GM12878 (cell line): ENCODE measurements at regions not wholly inside any gene's neighbourhood (a gene's known extent, or its start where the extent isn't known, plus 50 kb on each side); places are given as distances from the start of the nearest gene placed in this dataset.

ENCODE experiments used
- ATAC-seq: fragments of 200-7000 bp; cut with Tn5 transposase; 3 replicates; pipeline ENCODE4 v1.9.1; 2020; ENCODE audit warnings: mild to moderate bottlenecking, moderate library complexity
- BruUV-seq: library from RNA; stranded (reverse); fragments of 400-500 nt; replicated peaks from 2 replicates; lab custom pipeline; 2021; lab: Mats Ljungman, UMichigan
- CTCF ChIA-PET: fragments of 300-600 bp; sonication (Branson Sonifier 250); formaldehyde crosslinking; extraction: SDS; loops from one replicate; lab custom pipeline; 2021; ENCODE audit warnings: inconsistent platforms; lab: Yijun Ruan, JAX
- POLR2A ChIA-PET: fragments of 350-600 bp; formaldehyde crosslinking; extraction: SDS; loops from one replicate; lab custom pipeline; 2021; ENCODE audit warnings: inconsistent platforms; lab: Charles Lee
- RAD21 ChIA-PET: fragments of 300-600 bp; sonication (Branson Sonifier 250); formaldehyde crosslinking; loops from one replicate; lab custom pipeline; 2023; ENCODE audit warnings: antibody characterized with exemption; ENCODE audit not compliant: unreplicated experiment; lab: Charles Lee
- SMC1A ChIA-PET: fragments of 300-600 bp; sonication (Branson Sonifier 250); formaldehyde crosslinking; loops from one replicate; lab custom pipeline; 2023; ENCODE audit not compliant: unreplicated experiment, uncharacterized antibody; lab: Charles Lee
- DNase-seq: peaks from one replicate; pipeline ENCODE4 v3.0.0-alpha.2; 2011; ENCODE audit warnings: low read depth, low spot score
- FAIRE-seq: peaks from 3 replicates; lab custom pipeline; 2011; peaks lifted over from hg19 to GRCh38; lab: Jason Lieb, UNC
- H2AFZ ChIP-seq: 2 replicates; pipeline ENCODE4 v1.6.0; 2011; ENCODE audit warnings: low read depth, low read length, control low read depth; ENCODE audit not compliant: control insufficient read depth
- H3K27ac ChIP-seq: 2 replicates; pipeline ENCODE4 v1.5.1; 2011; ENCODE audit warnings: control low read depth; ENCODE audit not compliant: control insufficient read depth, insufficient read depth
- H3K27me3 ChIP-seq, 2 experiments: replicated peaks in 1 of 2; 2 replicates each; pipeline versions ENCODE4 v1.6.0 to v1.6.1; 2011; ENCODE audit warnings: low read length in 1 of 2; ENCODE audit not compliant: control insufficient read depth in 2 of 2, insufficient read depth in 2 of 2
- H3K36me3 ChIP-seq, 2 experiments: 2 replicates each; pipeline ENCODE4 v1.5.1; 2011; ENCODE audit warnings: low read length in 1 of 2; ENCODE audit not compliant: control insufficient read depth in 2 of 2, insufficient read depth in 2 of 2
- H3K4me1 ChIP-seq: 2 replicates; pipeline ENCODE4 v1.6.1; 2011; ENCODE audit warnings: mild to moderate bottlenecking, low read length, moderate library complexity, mixed read lengths; ENCODE audit not compliant: control insufficient read depth, insufficient read depth
- H3K4me2 ChIP-seq: 2 replicates; pipeline ENCODE4 v1.6.0; 2011; ENCODE audit warnings: control low read depth; ENCODE audit not compliant: control insufficient read depth, insufficient read depth
- H3K4me3 ChIP-seq: fragments of 200-600 bp; sonication (generic); 2 replicates; pipeline ENCODE4 v1.5.1; 2016
- H3K79me2 ChIP-seq: 2 replicates; pipeline ENCODE4 v1.6.0; 2011; ENCODE audit warnings: low read length; ENCODE audit not compliant: control insufficient read depth, insufficient read depth
- H3K9ac ChIP-seq: 2 replicates; pipeline ENCODE4 v1.8.0; 2011; ENCODE audit warnings: low read length, control low read depth, mixed read lengths; ENCODE audit not compliant: control insufficient read depth, insufficient read depth
- H3K9me3 ChIP-seq: replicated peaks from 3 replicates; pipeline ENCODE4 v1.5.1; 2011; ENCODE audit warnings: mild to moderate bottlenecking, low read length; ENCODE audit not compliant: control insufficient read depth, insufficient read depth
- H4K20me1 ChIP-seq: 2 replicates; pipeline ENCODE4 v1.6.0; 2011; ENCODE audit not compliant: control insufficient read depth, insufficient read depth
- BACH1 ChIP-seq: fragments of 450-650 bp; IDR thresholded peaks from 2 replicates; pipeline ENCODE4 v1.6.1; 2017; ENCODE audit warnings: mild to moderate bottlenecking, borderline replicate concordance
- CEBPB ChIP-seq, 2 experiments: fragments of 150-350 bp in 1 of 2; IDR thresholded peaks; 2 replicates each; pipeline ENCODE4 v1.6.1; 2012 to 2014; ENCODE audit warnings: low read depth in 2 of 2, low read length in 2 of 2, borderline replicate concordance in 1 of 2, inconsistent platforms in 1 of 2
- EGR1 ChIP-seq, 2 experiments: IDR thresholded peaks; 1 replicate in 1 of 2; 2 replicates in 1 of 2; pipeline ENCODE4 v1.6.1; 2011 to 2012; ENCODE audit warnings: low read depth in 2 of 2, low read length in 2 of 2, borderline replicate concordance in 1 of 2, mild to moderate bottlenecking in 1 of 2, moderate library complexity in 1 of 2
- GABPA ChIP-seq: IDR thresholded peaks from 2 replicates; pipeline ENCODE4 v1.6.1; 2014; ENCODE audit warnings: antibody characterized with exemption, low read depth, mild to moderate bottlenecking, inconsistent platforms
- HCFC1 ChIP-seq: fragments of 150-350 bp; IDR thresholded peaks from 2 replicates; pipeline ENCODE4 v1.6.1; 2014; ENCODE audit warnings: low read length
- KAT2A ChIP-seq: conservative IDR thresholded peaks from 2 replicates; pipeline ENCODE4 v1.6.1; 2011; ENCODE audit warnings: low read depth, low read length; ENCODE audit not compliant: control insufficient read depth
- MXI1 ChIP-seq: fragments of 150-350 bp; IDR thresholded peaks from 2 replicates; pipeline ENCODE4 v1.6.1; 2011; ENCODE audit warnings: low read depth, mild to moderate bottlenecking, inconsistent platforms, low read length, improper control_type of control experiment
- NFYA ChIP-seq: IDR thresholded peaks from 2 replicates; pipeline ENCODE4 v1.6.1; 2011; ENCODE audit warnings: low read depth, mild to moderate bottlenecking, low read length, improper control_type of control experiment, borderline replicate concordance
- POLR2AphosphoS2 ChIP-seq: IDR thresholded peaks from 2 replicates; pipeline ENCODE4 v1.6.1; 2011; ENCODE audit warnings: low read depth, mild to moderate bottlenecking, low read length, improper control_type of control experiment, moderate library complexity
- TCF12 ChIP-seq: IDR thresholded peaks from 2 replicates; pipeline ENCODE4 v1.6.1; 2011; ENCODE audit warnings: low read depth, mild to moderate bottlenecking, low read length
- ZZZ3 ChIP-seq: IDR thresholded peaks from 2 replicates; pipeline ENCODE4 v1.6.1; 2011; ENCODE audit warnings: low read depth; ENCODE audit not compliant: control insufficient read depth, insufficient read length
- WGBS: methylation state at CpG from one replicate; pipeline ENCODE4 v1.1.6; 2016; ENCODE audit warnings: low lambda C conversion rate; ENCODE audit not compliant: insufficient replicate concordance, insufficient coverage; ENCODE audit errors: missing lambda C conversion rate; 5-methylcytosine and 5-hydroxymethylcytosine counted together
- in situ Hi-C: fragments of 300-500 bp; cut with MboI; formaldehyde crosslinking; loops from 9 replicates; pipeline ENCODE4 v1.14.3; 2018; ENCODE audit warnings: mixed read lengths
- intact Hi-C: fragments of 100-400 bp; cut with micrococcal nuclease; formaldehyde crosslinking; loops from one replicate; pipeline ENCODE4 v1.14.2; 2022; ENCODE audit not compliant: unreplicated experiment
- TF ChIP-seq, protein P1 (sequence below): fragments of 450-650 bp; IDR thresholded peaks from 2 replicates; pipeline ENCODE4 v1.6.1; 2018; ENCODE audit warnings: mild to moderate bottlenecking, low read depth, moderate library complexity; ENCODE audit not compliant: partially characterized antibody
- TF ChIP-seq, protein P2 (sequence below): fragments of 450-650 bp; IDR thresholded peaks from 2 replicates; pipeline ENCODE4 v1.6.1; 2017; ENCODE audit warnings: antibody characterized with exemption, mild to moderate bottlenecking, moderate library complexity

DNA sequence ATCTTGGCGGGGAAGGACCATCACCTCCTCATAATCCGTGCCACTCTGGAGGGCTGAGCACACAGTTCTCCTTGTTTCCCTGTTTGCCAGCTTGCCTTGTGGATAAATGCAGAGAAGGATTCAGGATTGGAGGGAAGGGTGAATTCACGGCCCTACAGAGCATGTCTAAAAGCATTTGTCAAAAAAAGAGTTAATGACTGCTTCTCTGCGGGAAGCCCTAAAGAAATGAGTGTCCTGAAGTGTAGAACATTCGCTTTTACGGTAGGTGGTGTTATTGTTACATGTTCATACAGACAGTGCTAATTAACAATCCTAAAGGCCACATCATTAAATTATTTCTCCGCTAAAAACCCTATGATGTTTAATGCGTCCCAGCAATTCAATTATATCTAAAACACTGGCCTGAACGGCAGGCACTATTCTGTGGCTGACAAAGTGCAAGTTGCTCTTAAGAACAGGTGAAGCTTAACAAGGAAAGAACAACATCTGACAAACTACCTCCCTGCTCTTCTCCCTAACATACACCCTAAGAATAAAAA, 112.3 kb upstream of the NFIA start (continued):
- TF ChIP-seq MXI1: no peak
- TF ChIP-seq NFYA: no peak

DNA sequence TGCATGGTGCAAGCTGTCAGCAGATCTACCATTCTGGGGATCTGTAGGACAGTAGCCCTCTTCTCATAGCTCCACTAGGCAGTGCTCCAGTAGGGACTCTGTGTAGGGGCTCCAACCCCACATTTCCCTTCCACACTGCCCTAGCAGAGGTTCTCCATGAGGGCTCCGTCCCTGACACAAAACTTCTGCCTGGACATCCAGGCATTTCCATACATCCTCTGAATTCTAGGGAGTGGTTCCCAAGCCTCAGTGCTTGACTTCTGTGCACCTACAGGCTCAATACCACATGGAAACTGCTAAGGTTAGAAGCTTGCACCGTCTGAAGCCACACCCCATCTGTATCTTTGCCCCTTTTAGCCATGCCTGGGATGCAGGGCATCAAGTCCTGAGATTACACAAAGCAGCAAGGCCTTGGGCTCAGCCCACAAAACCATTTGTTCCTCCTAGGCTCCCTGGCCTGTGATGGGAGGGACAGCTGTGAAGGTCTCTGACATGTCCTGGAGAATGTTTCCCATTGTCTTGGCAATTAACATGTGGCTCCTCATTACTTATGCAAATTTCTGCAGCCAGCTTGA, 117.0 kb upstream of the NFIA start:
- BruUV-seq: no TSS peak
- POLR2A ChIA-PET: no interaction called here
- FAIRE-seq (no peak), DNase-seq (no peak), ATAC-seq (no peak)
- intact Hi-C loops: no loop called here
- Histone ChIP-seq H3K4me1 (no peaks in the 10 kb centered on the region), H3K27me3 (no peaks in the 10 kb centered on the region), H3K9ac (no peak overlapping the region), H3K36me3 (no peaks in the 10 kb centered on the region), H3K79me2 (no peaks in the 10 kb centered on the region), H3K27ac (no peak overlapping the region), H3K4me3 (no peak overlapping the region), H4K20me1 (no peaks in the 10 kb centered on the region), H3K4me2 (no peak overlapping the region), H2AFZ (no peak overlapping the region), H3K9me3 (peaks cover 6% of the 10 kb centered on the region; the same call in 2 of the 3 replicates)
- CTCF ChIA-PET: interaction anchor here (0.6 kb wide), 1 partner anchor 98 kb away, joined by 4 read pairs; no protein-coding TSS in a partner anchor
- RAD21 ChIA-PET: no interaction called here
- in situ Hi-C loops: no loop called here
- WGBS: 0% methylated on average over 2 of the region's 2 CpGs
- SMC1A ChIA-PET: no interaction called here
- TF ChIP-seq, protein P1, sequence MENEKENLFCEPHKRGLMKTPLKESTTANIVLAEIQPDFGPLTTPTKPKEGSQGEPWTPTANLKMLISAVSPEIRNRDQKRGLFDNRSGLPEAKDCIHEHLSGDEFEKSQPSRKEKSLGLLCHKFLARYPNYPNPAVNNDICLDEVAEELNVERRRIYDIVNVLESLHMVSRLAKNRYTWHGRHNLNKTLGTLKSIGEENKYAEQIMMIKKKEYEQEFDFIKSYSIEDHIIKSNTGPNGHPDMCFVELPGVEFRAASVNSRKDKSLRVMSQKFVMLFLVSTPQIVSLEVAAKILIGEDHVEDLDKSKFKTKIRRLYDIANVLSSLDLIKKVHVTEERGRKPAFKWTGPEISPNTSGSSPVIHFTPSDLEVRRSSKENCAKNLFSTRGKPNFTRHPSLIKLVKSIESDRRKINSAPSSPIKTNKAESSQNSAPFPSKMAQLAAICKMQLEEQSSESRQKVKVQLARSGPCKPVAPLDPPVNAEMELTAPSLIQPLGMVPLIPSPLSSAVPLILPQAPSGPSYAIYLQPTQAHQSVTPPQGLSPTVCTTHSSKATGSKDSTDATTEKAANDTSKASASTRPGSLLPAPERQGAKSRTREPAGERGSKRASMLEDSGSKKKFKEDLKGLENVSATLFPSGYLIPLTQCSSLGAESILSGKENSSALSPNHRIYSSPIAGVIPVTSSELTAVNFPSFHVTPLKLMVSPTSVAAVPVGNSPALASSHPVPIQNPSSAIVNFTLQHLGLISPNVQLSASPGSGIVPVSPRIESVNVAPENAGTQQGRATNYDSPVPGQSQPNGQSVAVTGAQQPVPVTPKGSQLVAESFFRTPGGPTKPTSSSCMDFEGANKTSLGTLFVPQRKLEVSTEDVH: no peak
- TF ChIP-seq POLR2AphosphoS2 (no peak), CEBPB (IDR thresholded peaks at IDR 0.05; ENCODE audit: borderline replicate concordance in 1 of 2, low read depth in 2 of 2, low read length in 2 of 2) (no peak), HCFC1 (no peak), EGR1 (IDR thresholded peaks at IDR 0.05; ENCODE audit: borderline replicate concordance in 1 of 2, low read depth in 2 of 2, low read length in 2 of 2) (no peak), TCF12 (no peak), BACH1 (no peak), KAT2A (no peak), GABPA (no peak), ZZZ3 (no peak), MXI1 (no peak)
- TF ChIP-seq, protein P2, sequence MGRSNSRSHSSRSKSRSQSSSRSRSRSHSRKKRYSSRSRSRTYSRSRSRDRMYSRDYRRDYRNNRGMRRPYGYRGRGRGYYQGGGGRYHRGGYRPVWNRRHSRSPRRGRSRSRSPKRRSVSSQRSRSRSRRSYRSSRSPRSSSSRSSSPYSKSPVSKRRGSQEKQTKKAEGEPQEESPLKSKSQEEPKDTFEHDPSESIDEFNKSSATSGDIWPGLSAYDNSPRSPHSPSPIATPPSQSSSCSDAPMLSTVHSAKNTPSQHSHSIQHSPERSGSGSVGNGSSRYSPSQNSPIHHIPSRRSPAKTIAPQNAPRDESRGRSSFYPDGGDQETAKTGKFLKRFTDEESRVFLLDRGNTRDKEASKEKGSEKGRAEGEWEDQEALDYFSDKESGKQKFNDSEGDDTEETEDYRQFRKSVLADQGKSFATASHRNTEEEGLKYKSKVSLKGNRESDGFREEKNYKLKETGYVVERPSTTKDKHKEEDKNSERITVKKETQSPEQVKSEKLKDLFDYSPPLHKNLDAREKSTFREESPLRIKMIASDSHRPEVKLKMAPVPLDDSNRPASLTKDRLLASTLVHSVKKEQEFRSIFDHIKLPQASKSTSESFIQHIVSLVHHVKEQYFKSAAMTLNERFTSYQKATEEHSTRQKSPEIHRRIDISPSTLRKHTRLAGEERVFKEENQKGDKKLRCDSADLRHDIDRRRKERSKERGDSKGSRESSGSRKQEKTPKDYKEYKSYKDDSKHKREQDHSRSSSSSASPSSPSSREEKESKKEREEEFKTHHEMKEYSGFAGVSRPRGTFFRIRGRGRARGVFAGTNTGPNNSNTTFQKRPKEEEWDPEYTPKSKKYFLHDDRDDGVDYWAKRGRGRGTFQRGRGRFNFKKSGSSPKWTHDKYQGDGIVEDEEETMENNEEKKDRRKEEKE: no peak
